CD1c-positive myeloid dendritic cell (primary cell): ENCODE measurements at regions not wholly inside any gene's neighbourhood (a gene's known extent, or its start where the extent isn't known, plus 50 kb on each side); places are given as distances from the start of the nearest gene placed in this dataset.

Source experiments
- DNase-seq: peaks from one replicate; pipeline ENCODE4 v3.0.0-alpha.2; 2016; ENCODE audit errors: extremely low spot score

DNA sequence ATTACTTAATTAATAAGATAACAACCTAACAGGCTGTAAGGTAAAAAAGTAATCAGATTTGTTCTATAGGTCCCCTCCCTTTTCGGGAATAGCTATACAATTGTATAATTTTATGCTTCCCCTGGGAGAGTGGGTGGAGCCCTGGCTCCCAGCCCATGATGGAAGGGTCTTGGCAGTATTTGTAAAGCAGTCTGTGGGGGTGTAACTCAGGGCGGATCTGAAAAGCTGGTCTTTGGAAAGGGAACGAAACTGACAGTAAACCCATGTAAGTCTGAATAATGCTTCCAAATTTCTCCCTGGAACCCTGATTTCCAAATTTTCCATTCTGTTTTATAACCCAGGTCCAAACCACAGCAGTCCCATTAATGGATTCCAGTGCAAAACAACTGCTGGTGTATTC, 110.4 kb downstream of the DAD1 start:
- no peak for DNase-seq

DNA sequence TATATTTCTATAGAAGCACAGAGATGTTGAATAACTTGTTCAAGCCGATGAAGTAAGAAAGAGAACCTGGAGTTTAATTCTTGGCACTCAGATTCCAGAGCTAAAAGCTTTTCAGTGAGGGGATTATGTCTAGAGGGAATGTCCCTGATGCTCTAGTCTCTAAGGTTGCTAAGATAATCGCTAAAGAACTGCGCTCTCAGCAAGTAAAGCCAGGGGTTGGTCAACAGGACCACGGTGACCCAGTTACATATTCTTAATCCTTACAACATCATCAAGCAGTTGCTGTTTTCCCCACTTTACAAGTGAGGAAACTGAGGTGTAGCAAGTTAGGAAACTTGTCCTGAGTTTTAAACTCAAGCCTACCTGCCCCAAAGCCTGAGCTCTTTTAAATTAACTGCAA, 110.8 kb downstream of the DAD1 start:
- DNase-seq, result no peak

DNA sequence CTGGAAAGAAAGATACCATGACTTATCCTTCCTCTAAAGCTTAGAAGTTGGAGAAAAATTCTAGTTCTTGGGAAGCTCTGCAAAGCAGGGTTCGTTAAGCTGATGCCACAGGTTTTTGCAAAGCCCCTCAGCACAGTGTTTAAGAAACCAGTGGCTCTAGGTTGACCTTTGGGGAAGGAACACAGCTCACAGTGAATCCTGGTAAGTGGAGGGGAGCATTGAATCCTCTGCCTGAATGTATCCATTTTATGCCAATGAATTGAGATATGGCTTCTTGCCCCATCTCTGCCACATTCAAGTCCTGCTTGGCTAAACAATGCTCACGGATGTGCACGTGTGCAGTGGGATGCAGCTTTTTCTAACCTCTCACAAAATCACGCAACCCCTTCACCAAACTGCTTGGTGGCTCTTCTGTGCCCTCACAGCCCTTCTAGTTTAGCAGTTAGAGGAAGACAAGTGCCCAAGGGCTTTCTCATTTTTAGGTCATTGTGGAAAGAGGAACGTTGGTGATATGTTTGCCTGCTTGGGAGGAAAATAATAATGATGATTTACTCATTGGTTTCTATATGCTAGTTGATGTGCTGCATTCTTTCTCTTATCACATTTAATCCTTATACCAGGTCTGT, 111.3 kb downstream of the DAD1 start:
- DNase-seq, result no peak

DNA sequence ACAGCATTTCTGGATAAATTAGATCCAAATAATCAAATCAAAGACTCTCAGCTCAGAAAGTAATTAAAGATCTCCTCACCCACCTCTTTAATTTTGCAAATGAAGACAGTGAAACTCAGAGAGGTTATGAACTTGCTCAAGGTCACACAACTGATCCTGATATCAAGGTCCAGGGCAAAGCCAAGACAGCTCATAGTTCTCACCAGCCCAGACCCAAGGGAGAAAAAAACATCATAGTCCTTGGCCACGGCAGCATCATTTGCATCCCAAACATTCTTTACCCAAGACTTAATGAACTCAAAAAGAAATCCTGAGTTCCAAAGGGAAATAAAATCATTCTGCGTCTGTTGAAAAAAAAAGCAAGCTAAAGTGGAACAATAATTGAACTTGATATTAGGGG, 112.1 kb downstream of the DAD1 start:
- no peak for DNase-seq

DNA sequence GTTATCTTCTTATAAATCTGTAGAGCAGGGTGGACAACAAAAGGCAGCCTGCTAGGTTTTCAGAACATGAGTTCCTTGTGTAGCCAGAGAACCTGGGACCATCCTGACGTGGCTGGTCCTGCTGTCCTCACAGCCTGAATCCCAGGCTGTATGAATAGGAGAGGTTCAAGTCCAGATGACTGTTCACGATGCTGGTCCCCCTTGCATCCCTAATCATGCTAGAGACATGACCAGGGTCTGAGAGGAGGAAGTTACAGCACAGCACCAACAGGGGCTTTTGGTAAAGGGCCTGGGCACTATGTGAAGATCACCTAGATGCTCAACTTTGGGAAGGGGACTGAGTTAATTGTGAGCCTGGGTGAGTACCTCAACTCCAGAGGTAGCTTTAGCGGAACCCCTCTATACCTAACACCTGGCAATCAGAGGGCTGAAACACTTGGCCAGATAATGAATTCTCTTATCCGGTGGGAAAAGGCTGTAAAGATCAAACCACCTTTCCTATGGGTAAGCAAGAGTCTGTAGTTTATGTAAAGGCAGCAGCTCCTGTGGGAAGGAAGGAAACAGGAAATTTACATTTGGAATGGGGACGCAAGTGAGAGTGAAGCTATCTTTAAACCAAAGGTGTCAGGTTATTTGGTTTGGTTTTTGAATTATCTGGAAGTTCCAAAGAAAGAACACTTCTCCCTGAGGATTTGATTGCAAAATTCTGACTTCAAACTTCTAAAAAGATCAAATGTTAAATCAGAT, 112.8 kb downstream of the DAD1 start:
- DNase-seq, result no peak

DNA sequence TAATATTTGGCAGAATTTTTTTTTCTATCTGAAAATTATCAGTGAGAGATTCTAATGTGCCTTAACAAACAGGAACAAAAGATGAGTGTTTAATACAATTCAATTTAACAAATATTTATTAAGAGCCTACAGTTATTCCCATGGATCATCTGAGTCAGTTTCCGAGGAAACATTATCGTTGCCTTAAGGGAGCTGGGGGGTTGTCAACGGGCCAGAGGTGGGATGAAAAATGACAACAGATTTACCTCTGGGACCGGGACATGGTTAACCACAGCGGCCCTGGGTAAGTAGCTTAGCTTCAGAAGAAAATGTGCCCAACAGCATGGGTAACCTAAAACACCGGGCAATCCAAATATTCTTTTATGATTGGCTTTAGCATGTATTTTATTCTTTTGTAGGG, 113.6 kb downstream of the DAD1 start:
- DNase-seq, result no peak

DNA sequence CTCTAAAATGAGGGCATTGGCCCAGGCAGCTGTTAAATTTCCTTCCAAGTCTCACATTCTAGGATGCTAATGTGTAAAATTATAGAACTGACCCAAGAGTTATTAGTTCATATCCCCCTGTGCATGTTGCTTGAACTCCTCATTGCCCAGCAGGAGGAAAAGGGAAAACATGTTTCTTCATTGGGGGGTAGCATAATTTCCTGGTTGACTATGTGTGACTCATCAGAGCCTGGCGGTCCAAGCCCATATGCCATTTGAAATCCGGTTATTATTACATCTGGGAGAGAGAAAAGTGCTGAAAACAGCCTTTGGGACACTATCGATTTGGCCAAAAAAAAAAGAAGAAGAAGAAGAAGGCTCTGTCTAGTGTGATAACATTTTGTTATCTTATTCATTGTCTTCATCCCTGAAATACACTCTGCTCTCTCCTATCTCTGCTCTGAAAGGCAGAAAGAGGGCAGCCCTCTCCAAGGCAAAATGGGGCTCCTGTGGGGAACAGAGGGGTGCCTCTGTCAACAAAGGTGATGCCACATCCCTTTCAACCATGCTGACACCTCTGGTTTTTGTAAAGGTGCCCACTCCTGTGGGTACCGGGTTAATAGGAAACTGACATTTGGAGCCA, 114.2 kb downstream of the DAD1 start:
- no peak for DNase-seq

DNA sequence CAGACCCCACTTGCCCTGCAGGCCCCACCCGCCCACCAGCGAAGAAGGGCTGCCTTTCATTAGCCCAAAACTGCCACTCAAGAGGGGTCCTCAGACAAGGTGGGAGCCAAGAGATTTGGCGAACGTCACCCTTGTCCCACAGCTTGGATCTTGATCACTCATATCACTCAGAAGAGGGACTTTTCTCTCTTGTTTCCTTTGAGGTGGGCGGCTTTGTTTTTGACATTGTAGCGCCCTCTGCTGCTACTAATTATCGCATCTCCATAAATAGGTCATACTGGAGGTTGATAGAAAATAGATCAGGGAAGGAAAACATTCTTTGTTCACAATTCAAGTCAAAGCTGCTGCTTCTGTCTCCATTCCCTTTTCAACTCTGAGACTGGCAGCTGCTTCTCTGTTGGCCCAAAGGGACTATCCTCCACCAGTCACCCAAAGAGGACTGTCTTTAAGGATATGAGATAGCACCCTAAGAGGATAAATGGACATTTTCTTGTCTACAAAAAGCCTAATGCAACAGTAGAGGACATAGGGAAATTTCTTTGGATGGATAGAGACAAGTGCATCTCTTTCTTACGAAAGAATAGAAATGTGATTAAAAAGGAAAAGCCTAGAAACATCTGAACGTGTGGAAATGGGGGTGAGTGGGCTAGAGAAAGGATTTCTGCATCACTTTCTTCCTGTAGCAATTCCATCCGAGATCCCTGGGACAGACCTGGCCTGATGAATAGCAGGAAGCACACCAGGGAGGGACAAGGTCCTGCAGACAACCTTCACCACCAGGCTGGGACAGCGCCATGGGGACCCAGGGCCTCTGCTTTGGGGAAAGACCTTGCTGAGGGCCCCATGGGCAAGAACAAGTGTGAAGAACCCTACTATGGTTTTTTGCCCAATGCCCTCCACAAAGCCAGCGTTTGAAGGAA, 115.8 kb downstream of the DAD1 start:
- peak; percentile 69 for DNase-seq

DNA sequence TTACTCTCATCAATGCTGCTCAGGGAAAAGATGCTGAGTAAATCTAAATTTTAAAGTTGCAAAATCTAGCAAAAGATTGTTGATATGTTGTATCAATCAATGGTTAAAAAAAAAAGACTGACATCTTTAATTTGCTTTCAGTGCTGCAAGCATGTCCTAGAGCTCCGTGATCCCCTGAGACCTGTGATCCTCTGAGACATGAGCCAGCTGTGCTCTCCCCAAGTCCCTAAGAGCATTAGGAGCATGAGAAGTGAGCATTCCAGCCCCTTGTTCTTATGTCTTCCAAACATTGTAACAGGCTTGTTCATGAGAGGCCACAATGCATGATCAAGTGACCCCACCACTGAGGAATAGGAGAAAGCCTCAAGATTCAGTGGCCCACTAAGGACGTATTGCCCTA, 116.6 kb downstream of the DAD1 start:
- DNase-seq, result no peak

DNA sequence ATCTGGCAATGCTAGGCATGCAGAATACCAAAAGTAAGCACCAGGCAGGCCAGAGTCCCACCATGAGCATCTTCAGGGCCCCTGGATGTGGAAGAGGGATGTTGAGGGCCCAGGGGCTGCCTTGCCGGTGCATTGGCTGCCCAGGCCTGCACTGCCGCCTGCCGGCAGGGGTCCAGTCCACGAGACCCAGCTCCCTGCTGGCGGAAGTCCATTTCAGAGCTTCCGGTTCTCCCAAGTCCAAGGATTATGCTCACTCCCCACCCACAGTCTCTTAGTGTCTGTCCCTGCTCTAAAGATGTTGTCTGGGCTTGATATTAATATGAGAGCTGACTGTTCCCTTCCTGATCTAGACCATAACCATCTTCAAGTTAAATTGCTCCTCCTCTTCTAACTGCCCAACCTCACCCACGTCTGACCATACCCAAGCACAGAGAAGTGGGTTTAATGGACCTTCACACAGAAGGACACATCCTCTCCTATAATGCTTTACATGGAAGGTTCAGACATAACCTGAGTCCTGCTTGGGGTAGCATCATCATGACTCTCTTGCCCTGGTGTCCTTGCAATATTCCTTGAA, 117.4 kb downstream of the DAD1 start:
- DNase-seq, result peak; percentile 18

DNA sequence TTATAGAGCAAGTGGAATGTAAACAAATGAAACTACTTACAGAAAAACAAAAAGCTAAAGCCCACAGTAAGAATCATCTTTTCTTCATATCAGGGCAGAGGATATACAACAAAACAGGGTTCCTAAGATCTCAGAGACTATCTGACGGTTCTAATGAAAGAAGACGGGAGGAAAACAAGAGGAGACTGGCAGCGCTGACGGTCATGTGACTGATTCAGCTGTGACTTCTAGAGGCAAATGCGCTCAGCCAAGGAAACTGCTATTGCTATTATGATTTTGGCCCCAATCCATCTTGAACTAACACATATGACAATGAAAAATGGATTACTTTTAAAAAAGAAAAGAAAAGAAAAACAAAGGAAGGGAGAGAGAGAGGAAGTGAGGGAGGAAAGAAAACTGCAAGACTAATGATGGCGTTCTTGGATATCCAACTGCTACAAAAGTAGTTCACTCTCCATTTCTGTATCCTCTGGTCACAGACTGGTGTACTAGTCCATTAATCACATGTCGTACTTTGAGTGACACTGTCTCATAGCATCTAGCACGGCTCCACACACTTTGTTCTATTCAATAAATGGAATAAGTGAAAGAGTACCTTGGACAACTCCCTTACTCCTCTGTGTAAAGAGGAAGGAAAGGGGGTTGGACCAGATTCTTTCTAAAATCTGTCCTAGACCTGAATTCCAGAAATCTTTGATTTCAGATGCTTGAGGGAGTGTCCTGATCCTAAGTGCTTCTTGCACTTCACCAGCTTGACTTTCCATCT, 119.3 kb downstream of the DAD1 start:
- no peak for DNase-seq

DNA sequence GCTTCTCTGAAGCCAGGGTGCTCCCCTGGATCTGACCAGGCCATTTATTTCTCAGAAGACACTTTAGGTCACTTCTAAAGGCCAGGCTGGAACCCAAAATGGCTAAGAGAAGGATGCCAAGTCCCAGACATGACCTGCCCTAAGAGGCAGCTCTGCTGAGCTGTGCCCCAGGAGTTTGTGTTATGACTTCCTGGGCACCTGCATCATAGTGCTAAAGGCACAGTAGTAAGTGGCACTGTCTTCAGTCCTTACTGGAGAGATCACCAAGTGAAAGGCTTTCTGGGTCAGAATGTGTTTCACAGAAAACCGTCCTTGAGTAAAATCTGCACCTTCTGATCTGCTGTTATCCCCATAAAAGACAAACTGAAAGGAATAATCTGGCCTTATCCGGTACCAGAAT, 120.2 kb downstream of the DAD1 start:
- no peak for DNase-seq

DNA sequence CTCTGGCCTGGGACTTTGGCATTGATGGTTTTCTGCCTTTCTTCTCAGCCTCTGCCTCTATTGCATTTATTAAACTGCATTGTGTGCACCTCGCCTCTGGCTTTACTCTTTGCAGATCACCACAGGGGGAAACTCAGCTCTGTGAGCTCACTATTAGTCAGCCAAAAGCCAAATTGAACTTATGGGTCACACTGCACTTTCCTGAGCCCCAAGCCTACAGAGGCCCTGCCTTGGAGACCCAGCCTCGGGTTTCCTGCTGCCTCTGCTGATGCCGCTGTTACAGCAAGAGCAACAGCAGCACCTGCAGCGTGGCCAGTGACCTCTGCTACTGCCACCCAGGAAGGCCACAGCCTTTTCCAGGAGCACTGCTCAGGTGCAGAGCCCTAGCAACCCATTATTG, 122.5 kb downstream of the DAD1 start:
- DNase-seq, result no peak

DNA sequence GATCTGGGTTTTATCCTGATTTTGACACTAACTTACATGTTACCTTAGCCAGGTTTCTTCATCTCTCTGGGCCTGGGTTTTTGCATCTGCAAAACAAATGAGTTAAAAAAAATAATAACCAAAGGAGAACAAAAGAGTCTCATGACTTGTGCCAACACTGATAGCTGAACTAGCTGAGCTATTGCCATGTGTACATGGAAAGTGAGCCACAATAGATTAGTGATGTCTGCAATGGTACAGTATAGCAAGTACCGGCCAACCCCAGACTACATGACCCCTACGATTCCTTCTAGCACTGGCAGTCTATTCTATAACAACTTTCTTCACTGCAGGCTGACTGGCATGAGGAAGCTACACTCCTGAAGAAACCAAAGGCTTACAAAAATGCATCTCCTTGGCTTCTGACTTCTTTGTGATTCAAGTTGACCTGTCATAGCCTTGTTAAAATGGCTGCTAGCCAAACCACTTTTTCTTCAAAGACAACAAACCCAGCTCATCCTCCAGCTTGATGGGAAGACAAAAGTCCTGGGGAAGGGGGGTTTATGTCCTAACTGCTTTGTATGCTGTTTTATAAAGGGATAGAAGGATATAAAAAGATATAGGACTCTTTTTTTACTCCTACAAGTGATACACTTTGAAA, 123.7 kb downstream of the DAD1 start:
- no peak for DNase-seq

DNA sequence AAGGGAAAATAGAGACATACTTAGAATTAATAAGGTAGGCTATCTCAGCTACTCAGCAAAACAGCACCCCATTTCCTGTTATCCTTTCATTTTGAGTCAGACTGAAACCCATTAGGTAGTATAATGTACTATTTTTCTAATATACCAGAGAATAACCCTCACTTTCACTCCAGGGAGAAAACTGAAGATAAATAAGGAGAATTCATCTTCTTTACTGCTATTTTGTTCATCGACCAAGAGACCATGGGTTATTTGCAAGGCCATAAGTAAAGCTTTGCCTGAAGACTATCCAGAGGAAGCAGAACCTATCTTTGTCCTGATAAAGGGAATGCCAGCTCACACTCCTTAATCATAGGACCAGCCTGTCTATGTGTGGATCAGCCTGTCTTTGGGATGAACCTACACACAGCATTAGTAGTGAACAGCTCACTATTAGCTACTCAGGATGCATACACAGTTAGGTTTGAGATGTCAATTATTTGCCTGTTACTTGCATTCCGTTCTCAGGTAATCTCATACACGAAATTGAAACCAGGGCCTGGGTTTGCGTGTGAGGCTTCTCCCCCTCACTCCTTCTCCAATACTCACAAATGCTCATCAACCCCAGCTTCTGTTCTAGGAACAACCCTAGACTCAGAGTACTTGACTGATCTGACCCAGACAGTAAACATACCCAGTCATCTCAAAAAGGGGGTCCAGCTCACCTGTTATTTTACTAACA, 124.4 kb downstream of the DAD1 start:
- DNase-seq, result no peak

DNA sequence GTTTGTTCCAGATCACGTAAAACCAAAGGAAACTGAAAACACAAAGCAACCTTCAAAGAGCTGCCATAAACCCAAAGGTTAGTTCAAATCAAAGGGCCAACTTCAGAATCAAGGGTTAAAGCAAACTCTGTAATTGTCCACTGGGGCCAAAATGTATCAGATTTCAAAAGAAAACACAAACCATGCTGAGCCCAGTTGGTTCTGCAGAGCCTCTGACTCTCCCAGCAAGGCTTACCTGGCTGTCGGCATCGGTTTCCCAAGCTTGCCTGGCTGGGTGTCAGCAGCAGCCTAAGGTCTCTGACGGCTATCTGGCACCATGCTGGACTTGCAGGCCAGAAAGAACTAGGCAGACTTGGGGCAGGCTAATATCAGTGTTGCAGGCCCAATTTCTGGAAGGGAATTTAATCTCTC, 125.3 kb downstream of the DAD1 start:
- DNase-seq, result no peak

DNA sequence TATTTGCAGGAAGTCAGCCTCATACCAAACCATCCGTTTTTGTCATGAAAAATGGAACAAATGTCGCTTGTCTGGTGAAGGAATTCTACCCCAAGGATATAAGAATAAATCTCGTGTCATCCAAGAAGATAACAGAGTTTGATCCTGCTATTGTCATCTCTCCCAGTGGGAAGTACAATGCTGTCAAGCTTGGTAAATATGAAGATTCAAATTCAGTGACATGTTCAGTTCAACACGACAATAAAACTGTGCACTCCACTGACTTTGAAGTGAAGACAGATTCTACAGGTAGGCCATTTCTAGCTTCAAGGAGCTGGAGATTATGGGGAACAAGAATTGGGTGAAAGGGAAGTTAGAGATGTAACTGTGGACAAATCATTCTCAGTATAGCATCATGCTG, 126.1 kb downstream of the DAD1 start:
- DNase-seq, result no peak

DNA sequence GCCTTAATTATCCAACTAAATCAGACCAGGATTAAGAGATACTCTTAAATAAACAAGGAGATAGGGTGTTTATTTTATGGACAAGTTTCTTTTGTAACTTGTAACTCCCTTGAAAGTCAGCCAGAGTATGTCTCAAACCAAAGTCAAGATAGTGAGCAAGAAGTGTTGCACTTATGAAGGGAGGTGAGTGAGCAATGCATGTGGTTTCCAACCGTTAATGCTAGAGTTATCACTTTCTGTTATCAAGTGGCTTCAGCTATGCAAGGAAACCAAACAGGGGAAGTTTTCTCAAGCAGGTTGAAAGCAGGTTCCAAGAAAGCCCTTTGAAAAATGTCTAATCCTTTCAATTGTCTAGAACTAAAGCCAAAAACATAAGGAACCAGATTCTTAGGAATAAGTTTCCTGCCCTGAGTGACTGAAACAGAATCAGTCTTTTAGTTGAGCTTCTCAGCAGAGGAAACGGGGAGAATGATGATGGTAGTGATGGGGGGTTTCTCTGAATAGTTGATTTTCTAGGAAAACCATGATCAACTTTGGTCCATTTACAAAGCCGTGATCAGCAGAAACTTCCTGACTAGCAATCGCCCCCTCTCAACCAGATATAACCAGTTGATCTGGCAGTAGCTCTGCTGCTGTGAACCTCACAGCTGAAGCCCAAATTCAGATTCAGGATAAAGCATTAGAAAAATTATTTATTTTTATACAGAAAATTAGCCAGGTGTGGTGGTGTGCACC, 128.4 kb downstream of the DAD1 start:
- DNase-seq, result peak; percentile 14

DNA sequence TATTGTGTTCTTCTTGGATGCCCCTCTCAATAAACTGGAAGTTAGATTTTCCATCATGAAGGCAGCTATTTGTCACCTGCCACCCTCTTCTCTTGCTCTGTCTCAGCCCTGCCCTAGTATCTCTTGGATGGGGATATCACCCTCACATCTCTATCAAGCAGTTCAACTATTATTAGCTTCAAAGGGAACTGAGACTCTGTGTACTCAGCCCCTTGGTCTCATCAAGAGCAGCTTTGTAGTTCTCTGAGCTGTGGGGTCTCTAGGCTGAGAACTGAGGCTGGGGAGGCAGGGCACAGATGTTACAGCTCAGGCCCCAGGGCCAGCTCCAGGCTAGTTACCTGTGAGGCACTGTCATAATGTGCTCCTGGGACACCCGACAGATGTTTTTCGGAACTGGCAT, 130.3 kb downstream of the DAD1 start:
- no peak for DNase-seq
